GM10248 (cell line): ENCODE measurements at regions not wholly inside any gene's neighbourhood (a gene's known extent, or its start where the extent isn't known, plus 50 kb on each side); places are given as distances from the start of the nearest gene placed in this dataset.
"Not testable (repeated sequence)": the region's sequence is repeated elsewhere in the genome, so short reads cannot be mapped to it uniquely, and the experiment has no call there.

Experiments
- CTCF ChIA-PET: fragments of 300-600 bp; sonication (Branson Sonifier 250); formaldehyde crosslinking; extraction: SDS; loops from one replicate; lab custom pipeline; 2021; ENCODE audit warnings: antibody characterized with exemption; lab: Yijun Ruan, JAX
- POLR2A ChIA-PET: fragments of 350-650 bp; sonication (Branson Sonifier 250); formaldehyde crosslinking; extraction: SDS; loops from one replicate; lab custom pipeline; 2020; ENCODE audit warnings: antibody characterized with exemption; lab: Yijun Ruan, JAX
- DNase-seq: peaks from one replicate; pipeline ENCODE4 v3.0.0; 2012; ENCODE audit errors: extremely low spot score
- CTCF ChIP-seq: IDR thresholded peaks from 2 replicates; pipeline ENCODE4 v1.5.1; 2012; ENCODE audit warnings: mild to moderate bottlenecking, low read depth; ENCODE audit errors: extremely low read depth, missing control alignments, control extremely low read depth

GRCh38 chr4:13998850-13999445 lies 371.4 kb upstream of the BOD1L1 start:
- DNase-seq = no peak
- ChIA-PET CTCF (no interaction called here), POLR2A (no interaction called here)
- no peak for TF ChIP-seq CTCF

- ChIA-PET POLR2A (no interaction called here), CTCF (no interaction called here)
- no peak for TF ChIP-seq CTCF
- no peak for DNase-seq
Observed at GRCh38 chr4:14000091-14000814, 372.7 kb upstream of the BOD1L1 start.

DNA sequence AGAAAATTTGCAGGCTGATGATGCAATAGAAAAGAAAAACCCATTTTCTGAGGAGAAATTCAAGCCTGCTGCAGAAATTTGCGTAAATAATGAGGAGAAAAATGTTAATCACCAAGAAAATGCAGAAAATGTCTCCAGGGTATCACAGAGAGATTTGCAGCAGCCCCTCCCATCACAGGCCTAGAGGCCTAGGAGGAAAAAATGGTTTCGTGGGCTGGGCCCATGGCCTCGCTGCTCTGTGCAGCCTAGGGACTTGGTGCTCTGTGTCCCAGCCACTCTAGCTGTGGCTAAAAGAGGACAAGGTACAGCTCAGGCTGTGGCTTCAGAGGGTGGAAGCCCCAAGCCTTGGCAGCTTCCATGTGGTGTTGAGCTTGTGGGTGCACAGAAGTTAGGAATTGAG lies 374.8 kb upstream of the BOD1L1 start:
- DNase-seq, CTCF ChIA-PET, POLR2A ChIA-PET: not testable (repeated sequence)

GRCh38 chr4:14008494-14008893 lies 381.0 kb upstream of the BOD1L1 start:
- no peak for DNase-seq
- POLR2A ChIA-PET = no interaction called here
- TF ChIP-seq CTCF = no peak
- CTCF ChIA-PET = no interaction called here

DNA sequence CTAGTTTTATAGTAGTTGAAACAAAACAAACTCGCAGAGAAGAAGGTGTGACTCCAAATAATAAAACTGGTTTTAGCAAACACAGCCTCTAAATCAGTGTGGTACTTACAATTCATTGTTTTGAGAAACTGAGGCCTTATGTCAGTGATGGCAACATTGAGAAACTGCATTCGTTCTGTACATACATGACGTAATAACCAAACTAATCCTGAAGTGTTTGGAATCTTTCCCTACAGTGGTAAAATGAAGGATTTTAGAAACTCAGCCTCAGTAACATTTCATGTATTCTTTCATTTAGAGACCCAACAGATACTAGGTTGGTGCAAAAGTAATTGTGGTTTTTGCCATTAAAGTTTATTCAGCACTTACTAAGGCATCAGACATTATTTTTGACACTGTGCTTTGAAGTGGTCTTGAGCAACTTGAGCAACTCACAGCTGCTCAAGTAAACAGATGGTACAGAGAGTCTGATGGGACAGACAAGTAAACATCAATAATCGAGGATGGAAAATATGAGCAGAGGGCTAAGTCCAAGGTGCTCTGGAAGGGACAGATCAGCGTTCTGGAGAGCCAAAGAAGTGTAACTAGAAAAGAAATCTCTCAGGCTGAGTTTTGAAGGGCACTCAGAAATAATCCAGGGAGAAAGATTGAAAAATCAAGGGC lies 390.8 kb upstream of the BOD1L1 start:
- no peak for DNase-seq
- TF ChIP-seq CTCF = no peak
- ChIA-PET POLR2A (no interaction called here), CTCF (no interaction called here)

DNA sequence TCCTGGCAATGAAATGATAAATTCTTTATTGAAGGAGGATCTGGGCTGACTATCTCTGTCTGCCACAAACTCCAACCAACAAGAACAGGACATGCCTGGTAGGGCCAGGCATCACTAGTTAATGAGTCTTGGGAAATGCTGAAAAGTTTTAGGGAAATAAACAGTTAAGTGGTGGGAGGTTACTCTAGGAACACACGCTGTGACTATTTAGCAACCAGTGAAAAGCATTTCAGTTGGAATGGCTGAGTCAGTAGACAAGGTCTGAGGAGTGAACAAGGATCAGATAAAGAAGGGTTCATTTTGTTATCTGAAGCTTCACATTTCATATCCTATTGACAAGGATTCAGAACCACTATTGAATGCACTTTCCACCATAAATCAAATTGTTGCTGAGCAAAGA lies 394.9 kb upstream of the BOD1L1 start:
- CTCF ChIA-PET = no interaction called here
- TF ChIP-seq CTCF = no peak
- no peak for DNase-seq
- POLR2A ChIA-PET = no interaction called here

DNA sequence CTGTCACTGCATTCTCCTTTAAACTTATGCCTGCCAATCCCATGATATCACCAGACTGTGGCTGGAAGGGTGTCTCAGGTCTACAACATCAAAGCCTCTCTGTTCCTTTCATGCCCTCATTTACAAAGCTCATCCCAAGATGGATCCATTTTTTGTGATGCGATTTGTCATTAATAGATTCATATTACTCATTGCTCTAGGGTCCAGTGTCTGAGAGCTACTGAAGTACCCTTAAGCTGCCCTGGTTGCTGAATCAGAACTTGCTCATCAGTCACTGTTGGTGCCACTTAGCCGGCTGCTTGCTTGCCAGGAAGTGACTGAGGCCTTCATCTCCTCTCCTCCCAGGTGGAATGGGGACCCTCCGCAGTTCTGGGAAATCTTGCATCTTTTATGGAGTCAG lies 395.5 kb upstream of the BOD1L1 start:
- TF ChIP-seq CTCF = no peak
- no peak for DNase-seq
- CTCF ChIA-PET = no interaction called here
- POLR2A ChIA-PET = no interaction called here
